ENCODE measurements at regions not wholly inside any gene's neighbourhood (a gene's known extent, or its start where the extent isn't known, plus 50 kb on each side); places are given as distances from the start of the nearest gene placed in this dataset.

- no peak for TF ChIP-seq ZNF207 (IDR thresholded peaks at IDR 0.05; ENCODE audit: borderline replicate concordance)
Observed at GRCh38 chr6:27106382-27106781, 141.1 kb upstream of the PRSS16 start (continued).

- in situ Hi-C loops (cut with MboI): no loop called here
- DNase-seq (ENCODE audit: low read depth, low spot score): no peak
- intact Hi-C loops (cut with micrococcal nuclease; ENCODE audit: unreplicated experiment): no loop called here
- no peak overlapping the region for H3K27ac ChIP-seq (ENCODE audit: control insufficient read depth, insufficient read depth)
- no peak overlapping the region for H3K4me2 ChIP-seq (ENCODE audit: control insufficient read depth, insufficient read depth)
- TF ChIP-seq E4F1 (IDR thresholded peaks at IDR 0.05; ENCODE audit: borderline replicate concordance, partially characterized antibody): no peak
- no peak for TF ChIP-seq HDGF (IDR thresholded peaks at IDR 0.05)
- TF ChIP-seq SUPT20H (IDR thresholded peaks at IDR 0.05; ENCODE audit: borderline replicate concordance, control insufficient read depth, low read depth, low read length): no peak
- TF ChIP-seq MTA2 (IDR thresholded peaks at IDR 0.05; ENCODE audit: low read depth): no peak
- TF ChIP-seq POLR2AphosphoS5 (IDR thresholded peaks at IDR 0.05; ENCODE audit: low read length): no peak
- no peak for TF ChIP-seq RAD51 (IDR thresholded peaks at IDR 0.05)
- no peak for TF ChIP-seq ZNF687 (IDR thresholded peaks at IDR 0.05)
- TF ChIP-seq ZZZ3 (IDR thresholded peaks at IDR 0.05; ENCODE audit: control insufficient read depth, insufficient read length, low read depth): no peak
- no peak for TF ChIP-seq TCF12 (IDR thresholded peaks at IDR 0.05; ENCODE audit: low read depth, low read length)
- TF ChIP-seq SREBF1 (IDR thresholded peaks at IDR 0.05; ENCODE audit: low read length): no peak
- TF ChIP-seq ATF3 (IDR thresholded peaks at IDR 0.05; ENCODE audit: borderline replicate concordance, extremely low read depth, low read depth, low read length): no peak
- TF ChIP-seq ZNF622 (IDR thresholded peaks at IDR 0.05): no peak
- TF ChIP-seq RAD21 (IDR thresholded peaks at IDR 0.05; ENCODE audit: insufficient read depth, low read depth, low read length): no peak
- TF ChIP-seq SMC3 (IDR thresholded peaks at IDR 0.05; ENCODE audit: borderline replicate concordance, low read length): no peak
- no peak for TF ChIP-seq MYC (IDR thresholded peaks at IDR 0.05; ENCODE audit: insufficient read depth, insufficient read length, insufficient replicate concordance, low read length, severe bottlenecking)
- TF ChIP-seq YY1 (IDR thresholded peaks at IDR 0.05; ENCODE audit: low read depth, low read length): no peak
- BruUV-seq (replicated peaks): no TSS peak
- WGBS (ENCODE audit: insufficient coverage, insufficient replicate concordance, low lambda C conversion rate, missing lambda C conversion rate): 21% methylated on average over 2 of the region's 2 CpGs
- no peaks in the 10 kb centered on the region for H4K20me1 ChIP-seq (ENCODE audit: control insufficient read depth, insufficient read depth)
- CTCF ChIA-PET: no interaction called here
- ATAC-seq: no peak
- H3K36me3 ChIP-seq (ENCODE audit: control insufficient read depth in 2 of 2, insufficient read depth in 2 of 2, low read length in 1 of 2): no peaks in the 10 kb centered on the region; a peak in 1 of 4 replicates
- H3K9me3 ChIP-seq (replicated peaks; ENCODE audit: control insufficient read depth, insufficient read depth, low read length): no peaks in the 10 kb centered on the region; the same call in 2 of the 3 replicates
- SMC1A ChIA-PET (ENCODE audit: uncharacterized antibody, unreplicated experiment): no interaction called here
- FAIRE-seq: no peak
- RAD21 ChIA-PET (ENCODE audit: unreplicated experiment): interaction anchor here (0.6 kb wide), 1 partner anchor 22 kb away, joined by 3 read pairs; no protein-coding TSS in a partner anchor
- no peaks in the 10 kb centered on the region for H3K27me3 ChIP-seq (replicated peaks in 1 of 2; ENCODE audit: control insufficient read depth in 2 of 2, insufficient read depth in 2 of 2, low read length in 1 of 2)
- no peaks in the 10 kb centered on the region for H3K4me1 ChIP-seq (ENCODE audit: control insufficient read depth, insufficient read depth, low read length)
- no peak overlapping the region for H3K9ac ChIP-seq (ENCODE audit: control insufficient read depth, insufficient read depth, low read length)
- H3K4me3 ChIP-seq: no peak overlapping the region
- H3K79me2 ChIP-seq (ENCODE audit: control insufficient read depth, insufficient read depth, low read length): no peaks in the 10 kb centered on the region
- POLR2A ChIA-PET: interaction anchor here (0.5 kb wide), 1 partner anchor 597 kb away, joined by 3 read pairs; no protein-coding TSS in a partner anchor
- no peak overlapping the region for H2AFZ ChIP-seq (ENCODE audit: control insufficient read depth, low read depth, low read length)
Observed at GRCh38 chr6:27111743-27112142, 135.8 kb upstream of the PRSS16 start.
